Cardiac muscle cell (in vitro differentiated cells and primary cell): ENCODE measurements at regions not wholly inside any gene's neighbourhood (a gene's known extent, or its start where the extent isn't known, plus 50 kb on each side); places are given as distances from the start of the nearest gene placed in this dataset.
A peak's percentile ranks its signal among the peaks of the same experiment; 100 is the strongest.

Experiments used
- DNase-seq, 2 donors: peaks; one replicate each; pipeline versions ENCODE4 v3.0.0 to v3.0.0-alpha.2; 2010 to 2017; ENCODE audit warnings: low read depth in 1 of 2, low spot score in 1 of 2
- H3K27ac ChIP-seq: fragments of 200-600 bp; sonication (generic); 2 replicates; pipeline ENCODE4 v1.5.1; 2016
- H3K27me3 ChIP-seq: fragments of 200-600 bp; sonication (generic); 2 replicates; pipeline ENCODE4 v1.6.0; 2016; ENCODE audit warnings: control low read depth
- H3K36me3 ChIP-seq: fragments of 200-600 bp; sonication (generic); 2 replicates; pipeline ENCODE4 v1.5.1; 2016; ENCODE audit warnings: control low read depth
- H3K4me1 ChIP-seq: fragments of 200-600 bp; sonication (generic); 2 replicates; pipeline ENCODE4 v1.8.1; 2017; ENCODE audit warnings: low read depth, mild to moderate bottlenecking, mixed run types
- H3K4me3 ChIP-seq: fragments of 200-600 bp; sonication (generic); 2 replicates; pipeline ENCODE4 v1.5.1; 2016; ENCODE audit warnings: mild to moderate bottlenecking
- H3K9me3 ChIP-seq: fragments of 200-600 bp; sonication (generic); 2 replicates; pipeline ENCODE4 v1.5.1; 2017; ENCODE audit warnings: low read depth, mild to moderate bottlenecking, control low read depth
- CTCF ChIP-seq: IDR thresholded peaks from 2 replicates; pipeline ENCODE4 v1.5.1; 2012; ENCODE audit warnings: low read depth, mild to moderate bottlenecking, low read length

- no peak for DNase-seq
- TF ChIP-seq CTCF, result no peak
- Histone ChIP-seq H3K9me3 (no peaks in the 10 kb centered on the region), H3K36me3 (no peaks in the 10 kb centered on the region), H3K27ac (no peak overlapping the region), H3K27me3 (no peaks in the 10 kb centered on the region), H3K4me1 (no peaks in the 10 kb centered on the region), H3K4me3 (no peak overlapping the region)
Measured at GRCh38 chr6:4676016-4676415, 100.2 kb upstream of the CDYL start.

GRCh38 chr6:4675121-4675520 is 101.1 kb upstream of the CDYL start:
- Histone ChIP-seq H3K9me3 (no peaks in the 10 kb centered on the region), H3K27me3 (no peaks in the 10 kb centered on the region), H3K4me3 (no peak overlapping the region), H3K36me3 (no peaks in the 10 kb centered on the region), H3K27ac (no peak overlapping the region), H3K4me1 (no peaks in the 10 kb centered on the region)
- TF ChIP-seq CTCF, result no peak
- peak in 1 of 2 donors; percentile 11 for DNase-seq

GRCh38 chr6:4673861-4674260 is 102.3 kb upstream of the CDYL start:
- Histone ChIP-seq H3K9me3 (no peaks in the 10 kb centered on the region), H3K27me3 (no peaks in the 10 kb centered on the region), H3K4me3 (no peak overlapping the region), H3K27ac (no peak overlapping the region), H3K4me1 (no peaks in the 10 kb centered on the region), H3K36me3 (no peaks in the 10 kb centered on the region)
- no peak for DNase-seq
- no peak for TF ChIP-seq CTCF

- no peak for TF ChIP-seq CTCF
Measured at GRCh38 chr6:4672772-4673171, 103.4 kb upstream of the CDYL start.

GRCh38 chr6:4671587-4672115 is 104.6 kb upstream of the CDYL start:
- Histone ChIP-seq H3K4me3 (no peak overlapping the region), H3K9me3 (no peaks in the 10 kb centered on the region), H3K27ac (no peak overlapping the region), H3K27me3 (no peaks in the 10 kb centered on the region), H3K36me3 (no peaks in the 10 kb centered on the region), H3K4me1 (no peaks in the 10 kb centered on the region)
- TF ChIP-seq CTCF, result no peak
- DNase-seq, result no peak

More at GRCh38 chr6:4672772-4673171, 103.4 kb upstream of the CDYL start:
- H3K27ac ChIP-seq, result no peak overlapping the region
- H3K36me3 ChIP-seq, result no peaks in the 10 kb centered on the region
- no peaks in the 10 kb centered on the region for H3K4me1 ChIP-seq
- peak in 1 of 2 donors; percentile 79 for DNase-seq
- H3K27me3 ChIP-seq, result no peaks in the 10 kb centered on the region
- no peaks in the 10 kb centered on the region for H3K9me3 ChIP-seq
- H3K4me3 ChIP-seq, result no peak overlapping the region
